ENCODE measurements at regions not wholly inside any gene's neighbourhood (a gene's known extent, or its start where the extent isn't known, plus 50 kb on each side); places are given as distances from the start of the nearest gene placed in this dataset.
A peak's percentile ranks its signal among the peaks of the same experiment; 100 is the strongest.

GRCh38 chr6:150761771-150762170 lies 103.7 kb upstream of the MTHFD1L start:
- Mint-ChIP-seq H3K36me3 (peaks cover 13% of the 10 kb centered on the region), H3K9me3 (no peaks in the 10 kb centered on the region), H3K4me1 (ENCODE audit: unreplicated experiment) (peaks cover 34% of the 10 kb centered on the region), H3K27ac (peak overlapping the region; percentile 50), H3K4me3 (peak overlapping the region; percentile 10), H3K27me3 (no peaks in the 10 kb centered on the region)
- no peak for TF ChIP-seq CTCF (conservative IDR thresholded peaks at IDR 0.05)
- no peak for DNase-seq (ENCODE audit: extremely low spot score, unreplicated experiment)

- no peaks in the 10 kb centered on the region for H3K9me3 Mint-ChIP-seq
- no peak for DNase-seq (ENCODE audit: extremely low spot score, unreplicated experiment)
- no peaks in the 10 kb centered on the region for H3K27me3 Mint-ChIP-seq
- H3K4me1 Mint-ChIP-seq (ENCODE audit: unreplicated experiment) = peaks cover 48% of the 10 kb centered on the region
- peak overlapping the region; percentile 35 for H3K4me3 Mint-ChIP-seq
- H3K36me3 Mint-ChIP-seq = peaks cover 9% of the 10 kb centered on the region
- H3K27ac Mint-ChIP-seq = peak overlapping the region; percentile 52
- TF ChIP-seq CTCF (conservative IDR thresholded peaks at IDR 0.05) = no peak
Observed at GRCh38 chr6:150764334-150765066, 101.0 kb upstream of the MTHFD1L start.

- H3K36me3 Mint-ChIP-seq = peaks cover 16% of the 10 kb centered on the region
- peaks cover 45% of the 10 kb centered on the region for H3K4me1 Mint-ChIP-seq (ENCODE audit: unreplicated experiment)
- no peaks in the 10 kb centered on the region for H3K27me3 Mint-ChIP-seq
- no peaks in the 10 kb centered on the region for H3K9me3 Mint-ChIP-seq
- no peak for DNase-seq (ENCODE audit: extremely low spot score, unreplicated experiment)
- no peak for TF ChIP-seq CTCF (conservative IDR thresholded peaks at IDR 0.05)
- H3K27ac Mint-ChIP-seq = peak overlapping the region; percentile 52
- H3K4me3 Mint-ChIP-seq = no peak overlapping the region
Observed at GRCh38 chr6:150765067-150765764, 100.3 kb upstream of the MTHFD1L start.

- Mint-ChIP-seq H3K4me3 (peak overlapping the region; percentile 22), H3K9me3 (no peaks in the 10 kb centered on the region), H3K27ac (peak overlapping the region; percentile 29), H3K36me3 (peaks cover 20% of the 10 kb centered on the region), H3K27me3 (no peaks in the 10 kb centered on the region), H3K4me1 (ENCODE audit: unreplicated experiment) (peaks cover 43% of the 10 kb centered on the region)
- DNase-seq (ENCODE audit: extremely low spot score, unreplicated experiment) = peak; percentile 34
- TF ChIP-seq CTCF (conservative IDR thresholded peaks at IDR 0.05) = no peak
Observed at GRCh38 chr6:150766201-150766997, 99.1 kb upstream of the MTHFD1L start.

- H3K9me3 Mint-ChIP-seq = no peaks in the 10 kb centered on the region
Observed at GRCh38 chr6:150767161-150767560, 98.3 kb upstream of the MTHFD1L start.

More at GRCh38 chr6:150767161-150767560, 98.3 kb upstream of the MTHFD1L start:
- H3K27me3 Mint-ChIP-seq = no peaks in the 10 kb centered on the region
- H3K36me3 Mint-ChIP-seq = peaks cover 17% of the 10 kb centered on the region
- H3K27ac Mint-ChIP-seq = peak overlapping the region; percentile 72
- TF ChIP-seq CTCF (conservative IDR thresholded peaks at IDR 0.05) = no peak
- no peak for DNase-seq (ENCODE audit: extremely low spot score, unreplicated experiment)
- peaks cover 39% of the 10 kb centered on the region for H3K4me1 Mint-ChIP-seq (ENCODE audit: unreplicated experiment)
- no peak overlapping the region for H3K4me3 Mint-ChIP-seq
